HCT116 (cell line): ENCODE measurements at regions not wholly inside any gene's neighbourhood (a gene's known extent, or its start where the extent isn't known, plus 50 kb on each side); places are given as distances from the start of the nearest gene placed in this dataset.

Experiments
- EZH2 ChIP-seq: fragments of 200-600 bp; sonication (generic); IDR thresholded peaks from 2 replicates; pipeline ENCODE4 v1.6.1; 2017; ENCODE audit warnings: antibody characterized with exemption, mixed run types
- EZH2phosphoT487 ChIP-seq: fragments of 200-600 bp; IDR thresholded peaks from 2 replicates; pipeline ENCODE4 v1.6.1; 2018; ENCODE audit warnings: antibody characterized with exemption, borderline replicate concordance
- FOSL1 ChIP-seq: IDR thresholded peaks from 2 replicates; pipeline ENCODE4 v1.6.1; 2012; ENCODE audit warnings: low read depth
- POLR2A ChIP-seq: IDR thresholded peaks from 2 replicates; pipeline ENCODE4 v1.7.0; 2011; ENCODE audit warnings: borderline replicate concordance; ENCODE audit not compliant: insufficient read depth, insufficient read length; ENCODE audit errors: extremely low read depth
- RAD21 ChIP-seq: IDR thresholded peaks from 2 replicates; pipeline ENCODE4 v1.6.1; 2012; ENCODE audit warnings: low read depth, mild to moderate bottlenecking
- SIN3A ChIP-seq: IDR thresholded peaks from 2 replicates; pipeline ENCODE4 v1.6.1; 2012; ENCODE audit warnings: low read depth
- SRF ChIP-seq: IDR thresholded peaks from 2 replicates; pipeline ENCODE4 v1.6.1; 2012; ENCODE audit warnings: low read depth
- TCF7L2 ChIP-seq: IDR thresholded peaks from 2 replicates; pipeline ENCODE4 v1.7.0; 2011; ENCODE audit warnings: borderline replicate concordance, inconsistent platforms; ENCODE audit not compliant: insufficient read depth, insufficient read length; ENCODE audit errors: extremely low read depth
- YY1 ChIP-seq: IDR thresholded peaks from 2 replicates; pipeline ENCODE4 v1.6.1; 2011; ENCODE audit warnings: low read length, low read depth, moderate library complexity, mild to moderate bottlenecking; ENCODE audit not compliant: insufficient replicate concordance; ENCODE audit errors: extremely low read depth
- ZFX ChIP-seq: fragments of 450-650 bp; IDR thresholded peaks from 2 replicates; pipeline ENCODE4 v1.6.1; 2017
- TF ChIP-seq, protein P1 (sequence below): IDR thresholded peaks from 2 replicates; pipeline ENCODE4 v1.6.1; 2012
- TF ChIP-seq, protein P2 (sequence below), 3 experiments: fragments of 200-600 bp in 1 of 3; sonication (generic) in 1 of 3; IDR thresholded peaks in 2 of 3; conservative IDR thresholded peaks in 1 of 3; 2 replicates each; pipeline ENCODE4 v1.5.1; 2012 to 2017; ENCODE audit warnings: low read depth in 2 of 3, low read length in 2 of 3, antibody characterized with exemption in 1 of 3, borderline replicate concordance in 1 of 3, control low read depth in 1 of 3, mild to moderate bottlenecking in 1 of 3, mixed read lengths in 1 of 3, mixed run types in 1 of 3, moderate library complexity in 1 of 3; ENCODE audit not compliant: insufficient read depth in 1 of 3
- TF ChIP-seq, protein P3 (sequence below): IDR thresholded peaks from 2 replicates; pipeline ENCODE4 v1.6.1; 2012

DNA sequence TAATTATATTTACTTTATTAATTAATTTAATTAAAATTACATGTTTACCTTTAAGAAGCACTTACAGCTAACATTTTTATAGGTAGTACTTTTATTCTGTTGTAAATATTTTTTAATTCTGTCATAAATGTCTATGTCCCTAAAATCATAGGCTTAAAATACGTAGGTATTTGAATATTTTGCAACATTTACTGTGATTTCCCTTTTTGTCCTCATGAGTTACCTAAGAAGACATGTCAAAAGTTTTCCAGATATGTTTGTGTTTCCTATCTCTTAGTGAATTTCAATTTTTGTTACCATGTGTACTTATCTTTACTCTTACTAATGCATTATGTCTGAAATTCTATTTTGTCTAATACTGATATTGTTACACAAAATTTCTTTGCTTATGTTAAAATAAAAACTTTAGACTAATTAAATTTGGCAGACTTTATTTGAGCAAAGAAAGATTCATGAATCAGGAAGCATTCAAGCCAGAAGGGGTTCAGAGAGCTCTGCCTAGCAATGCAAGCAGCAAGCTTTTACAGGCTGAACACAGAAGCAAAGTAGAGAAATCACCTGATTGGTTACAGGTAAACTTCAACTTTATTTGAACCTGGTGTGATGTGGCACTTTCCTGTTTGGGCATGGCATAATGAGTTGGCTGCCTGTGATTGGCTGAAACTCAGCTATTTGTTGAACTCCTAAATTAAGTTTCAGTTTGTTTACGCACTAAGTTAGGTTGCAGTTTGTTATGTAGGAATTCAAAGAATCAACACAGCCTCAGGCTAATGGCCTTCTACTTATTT lies 123.2 kb upstream of the TMEM170B start:
- TF ChIP-seq SRF: peak; percentile 70
- TF ChIP-seq YY1: no peak
- TF ChIP-seq, protein P1, sequence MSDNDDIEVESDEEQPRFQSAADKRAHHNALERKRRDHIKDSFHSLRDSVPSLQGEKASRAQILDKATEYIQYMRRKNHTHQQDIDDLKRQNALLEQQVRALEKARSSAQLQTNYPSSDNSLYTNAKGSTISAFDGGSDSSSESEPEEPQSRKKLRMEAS: no peak
- no peak for TF ChIP-seq SIN3A
- TF ChIP-seq, protein P2, sequence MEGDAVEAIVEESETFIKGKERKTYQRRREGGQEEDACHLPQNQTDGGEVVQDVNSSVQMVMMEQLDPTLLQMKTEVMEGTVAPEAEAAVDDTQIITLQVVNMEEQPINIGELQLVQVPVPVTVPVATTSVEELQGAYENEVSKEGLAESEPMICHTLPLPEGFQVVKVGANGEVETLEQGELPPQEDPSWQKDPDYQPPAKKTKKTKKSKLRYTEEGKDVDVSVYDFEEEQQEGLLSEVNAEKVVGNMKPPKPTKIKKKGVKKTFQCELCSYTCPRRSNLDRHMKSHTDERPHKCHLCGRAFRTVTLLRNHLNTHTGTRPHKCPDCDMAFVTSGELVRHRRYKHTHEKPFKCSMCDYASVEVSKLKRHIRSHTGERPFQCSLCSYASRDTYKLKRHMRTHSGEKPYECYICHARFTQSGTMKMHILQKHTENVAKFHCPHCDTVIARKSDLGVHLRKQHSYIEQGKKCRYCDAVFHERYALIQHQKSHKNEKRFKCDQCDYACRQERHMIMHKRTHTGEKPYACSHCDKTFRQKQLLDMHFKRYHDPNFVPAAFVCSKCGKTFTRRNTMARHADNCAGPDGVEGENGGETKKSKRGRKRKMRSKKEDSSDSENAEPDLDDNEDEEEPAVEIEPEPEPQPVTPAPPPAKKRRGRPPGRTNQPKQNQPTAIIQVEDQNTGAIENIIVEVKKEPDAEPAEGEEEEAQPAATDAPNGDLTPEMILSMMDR (IDR thresholded peaks at IDR 0.05 in 2 of 3, conservative IDR thresholded peaks at IDR 0.05 in 1 of 3; ENCODE audit: borderline replicate concordance in 1 of 3, insufficient read depth in 1 of 3, low read depth in 2 of 3, low read length in 2 of 3): no peak
- TF ChIP-seq FOSL1: no peak
- no peak for TF ChIP-seq EZH2phosphoT487
- TF ChIP-seq, protein P3, sequence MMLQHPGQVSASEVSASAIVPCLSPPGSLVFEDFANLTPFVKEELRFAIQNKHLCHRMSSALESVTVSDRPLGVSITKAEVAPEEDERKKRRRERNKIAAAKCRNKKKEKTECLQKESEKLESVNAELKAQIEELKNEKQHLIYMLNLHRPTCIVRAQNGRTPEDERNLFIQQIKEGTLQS: no peak
- TF ChIP-seq RAD21: no peak
- TF ChIP-seq POLR2A: no peak
- no peak for TF ChIP-seq EZH2
- TF ChIP-seq ZFX: no peak
- no peak for TF ChIP-seq TCF7L2
